ENCODE measurements at regions not wholly inside any gene's neighbourhood (a gene's known extent, or its start where the extent isn't known, plus 50 kb on each side); places are given as distances from the start of the nearest gene placed in this dataset.

DNA sequence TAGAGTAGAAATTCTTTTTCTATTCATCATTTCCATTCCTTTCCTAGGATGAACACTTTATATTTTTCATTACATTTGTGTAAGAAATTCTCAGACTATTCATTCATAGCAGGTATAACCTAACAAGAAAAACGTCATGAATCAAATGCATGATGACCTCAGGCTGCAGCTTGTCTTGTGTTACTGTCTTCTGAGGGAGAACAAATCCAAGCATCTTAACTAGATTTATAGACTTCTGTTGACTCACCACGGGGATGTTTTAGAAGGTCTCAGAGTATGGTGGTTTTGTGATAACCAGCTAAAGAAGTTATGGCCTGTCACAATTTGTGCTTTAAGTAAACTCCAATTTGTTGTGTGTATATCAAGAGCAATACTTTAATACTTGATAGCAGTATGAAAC is 102.7 kb downstream of the ANKRD7 start:
- Histone ChIP-seq H3K27me3 (ENCODE audit: control insufficient read depth in 5 of 5, insufficient read depth in 4 of 5, low read length in 5 of 5) (peaks cover 0 to 2% (median 0%) of the 10 kb centered on the region in 5 donors), H3K9me3 (ENCODE audit: control insufficient read depth in 5 of 5, low read length in 5 of 5) (no peaks in the 10 kb centered on the region), H3K9ac (ENCODE audit: low read length in 5 of 5) (no peak overlapping the region), H3K36me3 (ENCODE audit: control insufficient read depth in 5 of 5, insufficient read depth in 5 of 5, low read length in 5 of 5) (no peaks in the 10 kb centered on the region), H3K4me3 (ENCODE audit: low read depth in 1 of 5, low read length in 5 of 5) (no peak overlapping the region), H3K4me1 (ENCODE audit: control insufficient read depth in 5 of 5, insufficient read depth in 5 of 5, low read length in 5 of 5) (no peaks in the 10 kb centered on the region), H3K27ac (ENCODE audit: low read depth, low read length) (no peak overlapping the region)

DNA sequence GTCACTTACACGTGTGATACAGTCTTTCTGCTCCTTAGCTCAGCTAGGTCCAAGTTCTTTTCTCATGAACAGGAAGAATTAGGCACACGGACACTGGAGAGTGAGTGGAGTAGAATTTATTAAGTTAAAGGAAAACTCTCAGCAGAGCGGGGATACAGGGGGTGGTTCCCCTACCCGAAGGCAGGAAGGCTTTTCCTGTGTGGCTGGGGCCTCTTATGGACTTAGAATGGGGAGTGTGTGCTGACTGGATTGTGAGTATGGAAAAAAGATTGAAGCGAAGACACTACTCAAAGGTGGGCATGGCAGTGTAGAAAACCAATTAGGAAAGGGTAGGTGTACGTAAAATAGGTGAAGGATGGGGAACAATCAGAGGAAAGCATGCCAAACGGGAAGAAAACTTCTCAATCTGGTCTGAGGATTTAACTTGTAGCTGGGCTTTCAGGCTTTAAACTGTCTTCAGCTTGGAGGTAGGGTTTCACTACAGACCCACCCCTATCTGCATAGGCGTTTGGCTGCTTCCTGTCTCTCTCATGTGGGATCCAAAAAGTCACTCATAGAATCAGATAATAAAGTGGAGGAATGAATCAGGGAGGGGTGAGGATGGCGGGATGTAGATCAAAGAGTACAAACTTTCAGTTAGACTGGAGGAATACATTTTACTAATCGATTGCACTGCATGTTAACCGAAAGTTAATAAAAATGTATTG is 104.2 kb downstream of the ANKRD7 start:
- H3K9me3 ChIP-seq (ENCODE audit: control insufficient read depth in 5 of 5, low read length in 5 of 5): no peaks in the 10 kb centered on the region
- H3K36me3 ChIP-seq (ENCODE audit: control insufficient read depth in 5 of 5, insufficient read depth in 5 of 5, low read length in 5 of 5): no peaks in the 10 kb centered on the region
- peaks cover 0 to 2% (median 0%) of the 10 kb centered on the region in 5 donors for H3K27me3 ChIP-seq (ENCODE audit: control insufficient read depth in 5 of 5, insufficient read depth in 4 of 5, low read length in 5 of 5)
- H3K27ac ChIP-seq (ENCODE audit: low read depth, low read length): no peak overlapping the region
- H3K4me1 ChIP-seq (ENCODE audit: control insufficient read depth in 5 of 5, insufficient read depth in 5 of 5, low read length in 5 of 5): no peaks in the 10 kb centered on the region
- H3K4me3 ChIP-seq (ENCODE audit: low read depth in 1 of 5, low read length in 5 of 5): no peak overlapping the region
- H3K9ac ChIP-seq (ENCODE audit: low read length in 5 of 5): no peak overlapping the region

DNA sequence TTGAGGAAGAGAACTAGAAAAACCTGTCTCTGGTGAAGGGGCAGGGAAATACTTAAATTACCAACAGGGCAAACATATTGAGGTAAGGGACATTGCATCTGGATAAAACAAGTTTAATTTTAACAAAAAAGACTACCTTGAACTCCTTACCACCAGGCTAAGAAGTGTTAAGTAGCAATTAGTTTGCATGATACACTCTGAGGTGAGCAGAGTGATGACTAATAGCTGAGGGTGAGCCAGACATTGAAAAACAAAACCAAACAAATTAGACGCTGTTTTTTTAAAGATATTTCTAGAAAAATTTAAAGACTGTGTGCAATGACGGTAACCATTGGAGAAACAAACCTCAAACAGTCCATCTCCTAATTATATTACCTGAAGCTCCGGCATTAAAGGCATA is 105.9 kb downstream of the ANKRD7 start:
- peaks cover 0 to 2% (median 0%) of the 10 kb centered on the region in 5 donors for H3K27me3 ChIP-seq (ENCODE audit: control insufficient read depth in 5 of 5, insufficient read depth in 4 of 5, low read length in 5 of 5)
- H3K9ac ChIP-seq (ENCODE audit: low read length in 5 of 5): no peak overlapping the region
- H3K4me3 ChIP-seq (ENCODE audit: low read depth in 1 of 5, low read length in 5 of 5): no peak overlapping the region
- no peaks in the 10 kb centered on the region for H3K36me3 ChIP-seq (ENCODE audit: control insufficient read depth in 5 of 5, insufficient read depth in 5 of 5, low read length in 5 of 5)
- no peaks in the 10 kb centered on the region for H3K9me3 ChIP-seq (ENCODE audit: control insufficient read depth in 5 of 5, low read length in 5 of 5)
- no peak overlapping the region for H3K27ac ChIP-seq (ENCODE audit: low read depth, low read length)
- H3K4me1 ChIP-seq (ENCODE audit: control insufficient read depth in 5 of 5, insufficient read depth in 5 of 5, low read length in 5 of 5): no peaks in the 10 kb centered on the region

DNA sequence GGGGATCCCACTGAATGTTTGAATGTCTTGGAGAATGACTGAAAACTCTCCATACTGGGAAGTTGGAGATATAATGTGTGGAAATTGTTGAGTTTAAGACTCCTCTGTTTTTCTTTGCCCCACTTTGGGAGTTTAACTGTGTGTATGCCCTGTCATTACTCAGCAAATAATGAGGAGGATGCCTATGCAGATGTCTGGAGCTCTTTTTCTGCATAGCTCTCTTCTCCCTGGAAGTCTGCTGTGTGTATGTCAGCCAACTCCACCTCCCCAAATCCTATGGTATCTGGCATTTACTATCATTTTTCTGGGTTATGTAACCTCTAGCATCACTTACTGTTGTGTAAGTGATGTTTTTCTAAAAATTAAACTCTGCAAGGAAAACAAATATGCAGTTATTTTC is 122.2 kb downstream of the ANKRD7 start:
- no peak overlapping the region for H3K27ac ChIP-seq (ENCODE audit: low read depth, low read length)
- no peaks in the 10 kb centered on the region for H3K4me1 ChIP-seq (ENCODE audit: control insufficient read depth in 5 of 5, insufficient read depth in 5 of 5, low read length in 5 of 5)
- no peaks in the 10 kb centered on the region for H3K36me3 ChIP-seq (ENCODE audit: control insufficient read depth in 5 of 5, insufficient read depth in 5 of 5, low read length in 5 of 5)
- H3K27me3 ChIP-seq (ENCODE audit: control insufficient read depth in 5 of 5, insufficient read depth in 4 of 5, low read length in 5 of 5): no peaks in the 10 kb centered on the region
- no peak overlapping the region for H3K4me3 ChIP-seq (ENCODE audit: low read depth in 1 of 5, low read length in 5 of 5)
- H3K9ac ChIP-seq (ENCODE audit: low read length in 5 of 5): no peak overlapping the region
- H3K9me3 ChIP-seq (ENCODE audit: control insufficient read depth in 5 of 5, low read length in 5 of 5): no peaks in the 10 kb centered on the region

DNA sequence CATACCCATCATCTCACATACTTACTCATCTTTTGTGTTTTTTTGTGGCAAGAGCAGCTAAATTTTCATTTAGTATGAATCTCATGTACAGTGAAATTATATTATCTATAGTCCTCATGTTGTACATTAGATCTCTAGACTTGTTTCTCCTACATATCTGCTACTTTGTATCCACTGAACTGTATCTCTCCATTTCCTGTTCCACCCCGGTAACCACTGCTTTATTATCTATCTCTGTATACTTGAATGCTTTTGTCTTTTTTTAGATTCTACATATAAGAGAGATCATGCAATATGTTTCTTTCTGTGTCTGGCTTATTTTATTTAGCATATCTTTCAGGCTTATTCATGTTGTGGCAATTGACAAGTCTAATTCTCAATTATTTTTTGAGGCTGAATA is 125.1 kb downstream of the ANKRD7 start:
- no peaks in the 10 kb centered on the region for H3K9me3 ChIP-seq (ENCODE audit: control insufficient read depth in 5 of 5, low read length in 5 of 5)
- no peak overlapping the region for H3K27ac ChIP-seq (ENCODE audit: low read depth, low read length)
- no peak overlapping the region for H3K4me3 ChIP-seq (ENCODE audit: low read depth in 1 of 5, low read length in 5 of 5)
- no peak overlapping the region for H3K9ac ChIP-seq (ENCODE audit: low read length in 5 of 5)
- H3K36me3 ChIP-seq (ENCODE audit: control insufficient read depth in 5 of 5, insufficient read depth in 5 of 5, low read length in 5 of 5): no peaks in the 10 kb centered on the region
- no peaks in the 10 kb centered on the region for H3K27me3 ChIP-seq (ENCODE audit: control insufficient read depth in 5 of 5, insufficient read depth in 4 of 5, low read length in 5 of 5)
- H3K4me1 ChIP-seq (ENCODE audit: control insufficient read depth in 5 of 5, insufficient read depth in 5 of 5, low read length in 5 of 5): no peaks in the 10 kb centered on the region

DNA sequence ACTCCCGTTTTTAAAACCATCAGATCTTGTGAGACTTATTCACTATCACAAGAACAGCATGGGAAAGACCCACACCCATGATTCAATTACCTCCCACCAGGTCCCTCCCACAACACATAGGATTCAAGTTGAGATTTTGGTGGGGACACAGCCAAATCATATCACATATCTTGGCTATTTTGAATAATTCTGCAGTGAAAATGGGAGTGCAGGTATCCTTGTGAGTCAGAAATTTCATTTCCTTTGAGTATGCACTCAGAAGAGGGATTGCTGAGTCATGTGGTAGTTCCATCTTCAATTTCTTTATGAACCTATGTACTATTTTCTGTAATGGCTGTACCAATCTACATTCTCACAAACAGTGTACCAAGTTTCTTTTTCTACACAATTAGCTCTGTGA is 125.8 kb downstream of the ANKRD7 start:
- Histone ChIP-seq H3K36me3 (ENCODE audit: control insufficient read depth in 5 of 5, insufficient read depth in 5 of 5, low read length in 5 of 5) (no peaks in the 10 kb centered on the region), H3K4me3 (ENCODE audit: low read depth in 1 of 5, low read length in 5 of 5) (no peak overlapping the region), H3K9ac (ENCODE audit: low read length in 5 of 5) (no peak overlapping the region), H3K4me1 (ENCODE audit: control insufficient read depth in 5 of 5, insufficient read depth in 5 of 5, low read length in 5 of 5) (no peaks in the 10 kb centered on the region), H3K27ac (ENCODE audit: low read depth, low read length) (no peak overlapping the region), H3K27me3 (ENCODE audit: control insufficient read depth in 5 of 5, insufficient read depth in 4 of 5, low read length in 5 of 5) (no peaks in the 10 kb centered on the region), H3K9me3 (ENCODE audit: control insufficient read depth in 5 of 5, low read length in 5 of 5) (no peaks in the 10 kb centered on the region)

DNA sequence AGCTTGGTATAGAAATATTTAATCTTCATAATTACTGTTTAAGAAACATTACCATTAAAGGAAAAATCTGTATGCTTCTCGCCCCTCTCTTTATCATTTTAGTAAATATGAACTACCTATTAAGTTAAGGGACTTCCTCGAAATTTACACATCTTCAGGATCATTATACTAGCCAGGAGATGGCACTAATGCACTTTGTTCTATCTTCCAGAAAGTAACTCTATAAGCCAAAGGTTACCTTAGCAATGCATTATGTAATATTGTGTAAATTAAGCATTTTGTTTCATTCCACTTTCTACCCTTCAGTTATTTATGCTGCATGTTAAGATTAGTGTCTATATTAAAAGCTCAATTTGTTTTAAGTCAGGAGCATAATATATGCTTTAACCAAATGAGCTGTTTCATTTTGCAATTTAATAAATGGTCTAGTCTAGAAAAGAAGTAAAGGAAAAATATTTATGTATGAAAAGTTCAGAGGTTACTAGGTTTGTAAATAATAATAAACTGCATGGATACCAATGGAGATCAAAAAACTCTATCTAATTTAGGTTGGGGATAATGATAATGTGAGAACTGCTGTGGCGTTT is 128.5 kb downstream of the ANKRD7 start:
- Histone ChIP-seq H3K9me3 (ENCODE audit: control insufficient read depth in 5 of 5, low read length in 5 of 5) (peaks cover 0 to 5% (median 0%) of the 10 kb centered on the region in 5 donors), H3K4me1 (ENCODE audit: control insufficient read depth in 5 of 5, insufficient read depth in 5 of 5, low read length in 5 of 5) (no peaks in the 10 kb centered on the region), H3K36me3 (ENCODE audit: control insufficient read depth in 5 of 5, insufficient read depth in 5 of 5, low read length in 5 of 5) (no peaks in the 10 kb centered on the region), H3K27me3 (ENCODE audit: control insufficient read depth in 5 of 5, insufficient read depth in 4 of 5, low read length in 5 of 5) (no peaks in the 10 kb centered on the region), H3K27ac (ENCODE audit: low read depth, low read length) (no peak overlapping the region), H3K9ac (ENCODE audit: low read length in 5 of 5) (no peak overlapping the region), H3K4me3 (ENCODE audit: low read depth in 1 of 5, low read length in 5 of 5) (no peak overlapping the region)

DNA sequence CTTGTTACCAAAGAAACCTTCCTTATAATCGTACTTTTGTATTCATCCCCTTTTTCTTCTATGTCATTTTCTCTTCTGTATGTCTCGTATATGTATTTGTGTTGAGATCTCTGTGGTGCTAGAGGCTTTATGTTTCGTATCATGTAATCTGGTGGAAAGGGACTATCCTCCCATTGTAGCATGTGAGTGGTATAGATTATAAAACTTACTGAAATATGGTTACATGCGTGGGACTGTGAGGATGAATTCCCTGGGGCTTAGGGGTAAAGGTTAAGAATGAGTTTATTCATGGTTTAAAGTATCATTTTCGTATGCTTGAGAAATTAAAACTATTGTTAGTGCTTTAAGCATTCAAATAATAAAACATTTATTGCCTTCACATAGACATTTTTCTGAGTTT is 141.9 kb downstream of the ANKRD7 start:
- H3K27ac ChIP-seq (ENCODE audit: low read depth, low read length): no peak overlapping the region
- H3K4me1 ChIP-seq (ENCODE audit: control insufficient read depth in 5 of 5, insufficient read depth in 5 of 5, low read length in 5 of 5): peaks cover 0 to 3% (median 0%) of the 10 kb centered on the region in 5 donors

DNA sequence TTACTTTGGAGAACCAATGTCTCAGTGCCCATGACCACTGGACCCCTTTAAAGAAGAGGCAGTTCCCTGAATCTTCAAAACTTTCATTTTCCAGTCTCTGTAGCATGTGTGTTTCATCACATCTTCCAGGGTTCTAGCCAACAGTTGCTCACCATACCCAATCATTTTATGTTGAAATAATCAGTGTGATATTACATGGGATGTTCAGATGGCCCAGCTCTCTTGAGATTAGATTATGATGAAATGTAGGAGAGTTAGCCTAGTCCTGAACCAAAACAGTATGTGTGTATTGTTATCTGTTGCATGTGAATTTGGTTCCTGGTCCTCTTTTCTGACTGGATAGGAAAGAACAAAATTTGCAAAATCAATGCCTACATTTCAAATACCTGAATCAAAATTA is 144.5 kb downstream of the ANKRD7 start:
- Histone ChIP-seq H3K4me3 (ENCODE audit: low read depth in 1 of 5, low read length in 5 of 5) (no peak overlapping the region), H3K4me1 (ENCODE audit: control insufficient read depth in 5 of 5, insufficient read depth in 5 of 5, low read length in 5 of 5) (peaks cover 0 to 3% (median 0%) of the 10 kb centered on the region in 5 donors), H3K9me3 (ENCODE audit: control insufficient read depth in 5 of 5, low read length in 5 of 5) (no peaks in the 10 kb centered on the region), H3K27ac (ENCODE audit: low read depth, low read length) (no peak overlapping the region), H3K27me3 (ENCODE audit: control insufficient read depth in 5 of 5, insufficient read depth in 4 of 5, low read length in 5 of 5) (no peaks in the 10 kb centered on the region), H3K36me3 (ENCODE audit: control insufficient read depth in 5 of 5, insufficient read depth in 5 of 5, low read length in 5 of 5) (no peaks in the 10 kb centered on the region), H3K9ac (ENCODE audit: low read length in 5 of 5) (no peak overlapping the region)

More for the DNA sequence above, 141.9 kb downstream of the ANKRD7 start:
- no peaks in the 10 kb centered on the region for H3K27me3 ChIP-seq (ENCODE audit: control insufficient read depth in 5 of 5, insufficient read depth in 4 of 5, low read length in 5 of 5)
- H3K9me3 ChIP-seq (ENCODE audit: control insufficient read depth in 5 of 5, low read length in 5 of 5): no peaks in the 10 kb centered on the region
- H3K4me3 ChIP-seq (ENCODE audit: low read depth in 1 of 5, low read length in 5 of 5): no peak overlapping the region
- no peak overlapping the region for H3K9ac ChIP-seq (ENCODE audit: low read length in 5 of 5)
- no peaks in the 10 kb centered on the region for H3K36me3 ChIP-seq (ENCODE audit: control insufficient read depth in 5 of 5, insufficient read depth in 5 of 5, low read length in 5 of 5)

DNA sequence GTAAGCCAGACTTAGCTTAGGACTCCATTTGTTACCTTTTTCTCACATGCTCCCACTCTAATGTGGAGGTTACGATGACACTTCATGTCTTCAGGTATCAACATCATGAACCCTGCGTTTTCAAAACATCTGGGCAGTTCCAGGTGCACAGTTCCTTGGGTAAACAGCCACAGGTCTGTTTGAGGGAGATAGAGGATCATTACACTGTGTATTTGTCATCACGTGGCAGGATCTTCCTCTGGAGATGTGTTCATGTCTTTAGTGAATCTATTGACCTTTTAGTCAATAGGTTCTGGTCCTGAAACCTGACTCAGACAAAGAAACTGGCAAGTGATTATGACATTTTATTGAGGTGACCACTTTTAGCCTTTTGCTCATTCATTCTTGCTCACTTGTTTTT is 145.5 kb downstream of the ANKRD7 start:
- no peaks in the 10 kb centered on the region for H3K27me3 ChIP-seq (ENCODE audit: control insufficient read depth in 5 of 5, insufficient read depth in 4 of 5, low read length in 5 of 5)
- no peak overlapping the region for H3K27ac ChIP-seq (ENCODE audit: low read depth, low read length)
- no peak overlapping the region for H3K9ac ChIP-seq (ENCODE audit: low read length in 5 of 5)
- no peak overlapping the region for H3K4me3 ChIP-seq (ENCODE audit: low read depth in 1 of 5, low read length in 5 of 5)
- no peaks in the 10 kb centered on the region for H3K9me3 ChIP-seq (ENCODE audit: control insufficient read depth in 5 of 5, low read length in 5 of 5)
- H3K36me3 ChIP-seq (ENCODE audit: control insufficient read depth in 5 of 5, insufficient read depth in 5 of 5, low read length in 5 of 5): no peaks in the 10 kb centered on the region
- H3K4me1 ChIP-seq (ENCODE audit: control insufficient read depth in 5 of 5, insufficient read depth in 5 of 5, low read length in 5 of 5): peaks cover 0 to 3% (median 0%) of the 10 kb centered on the region in 5 donors

All from subcutaneous abdominal adipose tissue (tissue), 5 donors.